ENCODE measurements at regions not wholly inside any gene's neighbourhood (a gene's known extent, or its start where the extent isn't known, plus 50 kb on each side); places are given as distances from the start of the nearest gene placed in this dataset.

- TF ChIP-seq EP300 (IDR thresholded peaks at IDR 0.05) (no peak), POLR2A (IDR thresholded peaks at IDR 0.05) (no peak)
Observed at GRCh38 chr1:219090607-219091006, 83.1 kb upstream of the LYPLAL1 start.

All from ovary (tissue), 1 donor.